SH-SY5Y (cell line): ENCODE measurements at regions not wholly inside any gene's neighbourhood (a gene's known extent, or its start where the extent isn't known, plus 50 kb on each side); places are given as distances from the start of the nearest gene placed in this dataset.

ENCODE experiments used
- GATA2 ChIP-seq: IDR thresholded peaks from 2 replicates; pipeline ENCODE4 v1.6.1; 2011; ENCODE audit warnings: mild to moderate bottlenecking, low read depth, low read length
- GATA3 ChIP-seq: IDR thresholded peaks from 2 replicates; pipeline ENCODE4 v1.6.1; 2011; ENCODE audit warnings: low read depth, mild to moderate bottlenecking, low read length, moderate library complexity

DNA sequence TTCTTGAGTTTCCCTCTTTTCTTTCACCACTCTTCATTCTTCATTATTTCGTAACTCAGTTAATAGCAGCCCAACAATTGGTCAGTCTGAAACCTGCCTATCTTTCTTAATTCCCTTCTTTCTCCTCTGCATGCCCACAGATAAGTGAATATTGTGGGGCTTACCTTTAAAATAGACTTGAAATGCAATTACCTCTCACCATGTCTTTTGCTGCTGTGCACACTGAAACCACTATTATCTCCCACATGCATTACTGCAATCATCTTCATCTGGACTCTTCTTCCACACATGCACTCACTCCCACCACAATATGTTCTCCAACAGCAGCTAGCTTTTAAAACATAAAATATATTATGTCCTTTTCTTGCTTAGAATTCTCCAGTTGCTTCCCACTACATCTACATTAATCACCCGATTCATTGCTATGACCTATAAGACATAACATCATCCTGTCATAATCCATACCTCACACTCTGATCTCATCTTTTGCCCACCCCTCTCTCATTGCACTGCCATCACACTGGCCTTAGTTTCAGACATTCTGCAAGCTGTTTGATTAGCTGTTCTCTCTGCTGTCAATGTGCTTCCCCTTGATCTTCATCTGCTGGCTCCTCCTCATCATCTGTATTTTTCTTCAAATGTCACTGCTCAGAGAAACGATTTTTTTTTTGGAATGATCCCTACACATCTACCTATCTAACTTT lies 304.8 kb downstream of the PTPRC start:
- TF ChIP-seq GATA3: no peak
- no peak for TF ChIP-seq GATA2

- no peak for TF ChIP-seq GATA2
- no peak for TF ChIP-seq GATA3
Observed at GRCh38 chr1:198947456-198947855, 308.6 kb downstream of the PTPRC start.

DNA sequence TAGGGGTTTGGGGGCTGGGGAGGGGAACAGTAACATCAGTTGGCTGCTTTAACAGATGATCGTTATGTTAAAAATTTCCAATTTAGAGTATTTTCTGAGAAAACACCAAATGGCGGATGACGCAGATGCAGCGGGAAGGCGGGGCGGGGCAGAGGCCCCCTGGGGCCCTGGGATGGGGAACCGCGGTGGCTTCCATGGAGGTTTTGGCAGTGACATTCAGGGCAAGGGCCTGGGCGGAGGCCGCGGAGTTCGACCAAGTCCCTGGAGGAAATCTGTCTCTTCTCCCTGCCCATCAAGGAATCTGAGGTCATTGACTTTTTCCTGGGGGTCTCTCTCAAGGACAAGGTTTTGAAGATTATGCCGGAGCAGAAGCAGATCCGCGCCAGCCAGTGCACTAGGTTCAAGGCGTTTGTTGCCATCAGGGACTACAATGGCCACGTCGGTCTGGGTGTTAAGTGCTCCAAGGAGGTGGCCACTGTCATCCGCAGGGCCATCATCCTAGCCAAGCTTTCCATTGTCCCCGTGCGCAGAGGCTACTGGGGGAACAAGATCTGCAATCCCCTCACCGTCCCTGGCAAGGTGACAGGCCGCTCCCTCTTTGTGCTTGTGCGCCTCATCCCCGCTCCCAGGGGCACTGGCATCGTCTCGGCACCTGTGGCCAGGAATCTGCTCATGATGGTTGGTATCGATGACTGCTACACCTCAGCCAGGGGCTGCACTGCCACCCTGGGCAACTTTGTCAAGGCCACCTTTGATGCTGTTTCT lies 310.2 kb downstream of the PTPRC start:
- TF ChIP-seq GATA2 (no peak), GATA3 (no peak)

DNA sequence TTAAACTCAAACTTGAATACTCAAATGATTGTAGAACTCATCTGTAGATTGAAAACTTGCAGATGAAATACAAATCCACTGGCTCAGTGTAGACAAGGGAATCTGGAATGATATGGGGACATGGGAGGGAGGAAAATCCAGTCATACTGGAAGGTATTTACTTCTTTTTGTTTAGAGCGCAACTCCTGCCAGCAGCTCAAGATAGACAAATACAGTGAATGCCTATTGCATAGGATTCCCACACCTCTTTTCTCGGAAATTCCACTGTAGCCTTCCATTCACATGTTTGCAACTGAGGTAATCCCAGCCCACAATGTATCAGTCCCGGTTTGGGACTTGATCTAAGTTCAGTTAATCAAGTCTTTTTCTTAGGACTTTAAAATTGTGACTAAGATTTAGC lies 311.2 kb downstream of the PTPRC start:
- no peak for TF ChIP-seq GATA3
- TF ChIP-seq GATA2: no peak

- TF ChIP-seq GATA3 (no peak), GATA2 (no peak)
Observed at GRCh38 chr1:198955085-198955484, 316.2 kb downstream of the PTPRC start.

DNA sequence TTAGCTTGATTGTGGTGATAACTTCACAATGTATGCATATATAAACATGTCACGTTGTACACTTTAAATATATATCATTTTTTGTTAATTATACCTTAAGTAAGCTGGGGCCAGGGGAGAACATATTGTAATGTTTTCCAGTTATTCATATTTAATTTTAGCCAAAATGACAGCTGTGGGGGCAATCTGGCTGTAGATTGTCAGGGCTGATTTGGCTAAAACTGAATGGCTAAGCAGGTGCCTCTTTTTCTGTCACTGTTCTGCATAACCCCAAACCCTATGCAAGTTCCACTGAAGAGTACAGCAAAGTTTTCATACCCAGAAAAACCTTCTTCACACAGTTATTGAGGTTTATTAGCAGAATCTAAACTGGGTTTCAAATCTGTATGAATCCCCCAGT lies 318.2 kb downstream of the PTPRC start:
- peak; percentile 28; the same call in 1 of the 2 replicates for TF ChIP-seq GATA3
- TF ChIP-seq GATA2: peak; percentile 73

DNA sequence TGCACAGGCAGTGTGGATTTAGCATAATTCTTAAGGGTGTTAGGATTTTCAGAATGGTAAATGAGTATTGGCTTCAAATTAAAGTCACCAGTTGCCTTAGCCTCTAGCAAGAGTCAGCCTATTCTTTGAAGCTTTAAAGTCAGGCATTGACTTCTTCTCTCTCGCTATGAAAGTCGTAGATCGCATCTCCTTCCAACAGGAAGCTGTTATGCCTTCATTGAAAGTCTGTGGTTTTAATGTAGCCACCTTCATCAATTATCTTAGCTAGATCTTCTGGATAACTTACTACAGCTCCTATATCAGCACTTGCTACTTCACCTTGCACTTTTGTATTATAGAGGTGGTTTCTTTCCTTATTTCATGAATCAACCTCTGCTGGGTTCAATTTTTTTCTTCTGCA lies 320.2 kb downstream of the PTPRC start:
- TF ChIP-seq GATA3 (no peak), GATA2 (no peak)

DNA sequence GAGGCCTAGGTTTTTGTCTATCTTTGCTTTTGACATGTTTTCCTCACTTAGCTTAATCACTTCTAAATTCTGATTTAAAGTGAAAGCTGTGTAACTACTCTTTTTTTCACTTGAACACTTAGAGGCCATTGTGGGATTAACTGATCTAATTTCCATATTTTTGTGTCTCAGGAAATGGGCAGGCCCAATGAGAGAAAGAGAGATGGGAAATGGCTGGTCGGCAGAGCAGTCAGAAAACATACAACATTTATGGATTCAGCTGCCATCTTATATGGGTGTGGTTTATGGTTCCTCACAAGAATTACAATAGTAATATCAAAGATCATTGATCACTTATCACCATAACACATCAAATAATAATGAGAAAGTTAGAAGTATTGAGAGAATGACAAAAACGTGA lies 320.8 kb downstream of the PTPRC start:
- TF ChIP-seq GATA3 (no peak), GATA2 (no peak)

DNA sequence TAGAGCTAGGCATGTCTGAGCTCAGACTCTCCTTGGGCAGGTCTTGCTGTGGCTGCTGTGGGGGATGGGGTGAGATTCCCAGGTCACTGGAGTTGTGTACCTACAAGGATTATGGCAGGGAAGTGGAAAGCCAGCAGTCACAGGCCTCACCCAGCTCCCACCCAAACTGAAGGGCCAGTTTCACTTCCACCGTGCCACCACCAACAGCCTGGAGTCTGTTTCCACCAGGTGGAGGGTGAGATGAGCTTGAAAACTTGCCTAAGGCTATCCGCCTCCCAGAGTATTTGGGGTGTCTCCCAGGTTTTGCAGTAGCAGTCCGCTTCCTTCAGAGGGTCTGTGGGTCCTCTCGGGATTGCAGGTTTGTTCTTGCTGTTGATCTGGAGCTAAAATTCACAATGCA lies 327.7 kb downstream of the PTPRC start:
- no peak for TF ChIP-seq GATA3
- TF ChIP-seq GATA2: no peak

DNA sequence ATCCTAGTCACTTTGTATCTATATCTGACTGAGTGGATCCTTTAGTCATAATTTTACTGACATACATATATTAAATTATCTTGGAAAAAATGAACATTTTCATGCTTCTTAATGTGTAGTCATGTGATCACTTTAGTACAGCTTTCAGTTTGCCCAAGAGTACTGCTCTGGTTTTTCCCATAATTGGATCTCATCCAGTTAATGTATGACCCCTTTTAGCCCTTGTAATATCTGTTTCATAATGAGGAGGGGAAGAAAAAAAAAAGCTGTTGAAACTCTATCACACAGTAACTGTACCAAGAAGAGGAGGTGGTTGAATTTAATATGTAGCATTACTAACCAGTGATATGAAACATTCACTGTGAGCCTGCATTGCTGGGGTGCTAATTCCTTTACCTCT lies 328.7 kb downstream of the PTPRC start:
- no peak for TF ChIP-seq GATA2
- no peak for TF ChIP-seq GATA3

GRCh38 chr1:198968866-198969265 lies 330.0 kb downstream of the PTPRC start:
- no peak for TF ChIP-seq GATA3
- no peak for TF ChIP-seq GATA2

DNA sequence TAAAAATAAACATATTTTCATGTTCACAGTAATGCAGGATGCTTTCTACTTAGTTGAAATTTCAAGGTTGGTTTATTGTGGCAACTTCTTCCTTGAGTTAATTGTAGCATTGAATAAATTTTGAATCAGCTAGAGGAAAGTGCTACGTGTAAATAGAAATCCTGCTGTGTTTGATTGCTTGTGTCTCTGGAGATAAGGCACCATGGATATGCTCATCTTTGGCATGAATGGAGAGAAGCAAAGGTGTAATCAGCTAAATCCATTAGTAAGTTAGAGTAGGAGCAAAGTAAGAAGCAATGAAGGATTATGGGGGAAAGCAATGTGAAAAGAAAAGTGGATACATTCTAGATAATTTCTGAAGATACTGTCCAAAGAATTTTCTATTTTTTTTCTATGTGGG lies 331.1 kb downstream of the PTPRC start:
- TF ChIP-seq GATA3: no peak
- no peak for TF ChIP-seq GATA2

DNA sequence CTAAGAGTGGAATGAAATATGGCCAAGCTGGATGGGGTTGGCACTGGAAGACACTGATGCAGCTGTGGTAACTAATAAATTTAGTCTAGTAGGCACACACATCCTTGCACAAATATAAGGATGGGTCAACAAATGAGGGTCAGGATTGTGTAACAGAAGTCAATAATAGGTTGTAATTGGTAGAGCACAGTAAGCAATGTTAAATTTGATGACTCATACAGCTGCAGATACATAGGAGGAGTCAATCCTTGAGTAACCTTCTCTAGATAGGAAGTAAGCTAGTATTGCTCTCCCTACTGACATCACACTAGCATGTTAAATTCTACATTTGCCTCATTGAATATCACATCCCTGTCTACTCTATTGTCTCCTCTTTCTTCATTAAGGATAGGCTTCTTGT lies 332.1 kb downstream of the PTPRC start:
- TF ChIP-seq GATA2 (no peak), GATA3 (no peak)

- TF ChIP-seq GATA3 (no peak), GATA2 (no peak)
Observed at GRCh38 chr1:198977909-198978308, 339.1 kb downstream of the PTPRC start.

GRCh38 chr1:198978523-198978922 lies 339.7 kb downstream of the PTPRC start:
- TF ChIP-seq GATA2: no peak
- no peak for TF ChIP-seq GATA3
